ENCODE measurements at regions not wholly inside any gene's neighbourhood (a gene's known extent, or its start where the extent isn't known, plus 50 kb on each side); places are given as distances from the start of the nearest gene placed in this dataset.

DNA sequence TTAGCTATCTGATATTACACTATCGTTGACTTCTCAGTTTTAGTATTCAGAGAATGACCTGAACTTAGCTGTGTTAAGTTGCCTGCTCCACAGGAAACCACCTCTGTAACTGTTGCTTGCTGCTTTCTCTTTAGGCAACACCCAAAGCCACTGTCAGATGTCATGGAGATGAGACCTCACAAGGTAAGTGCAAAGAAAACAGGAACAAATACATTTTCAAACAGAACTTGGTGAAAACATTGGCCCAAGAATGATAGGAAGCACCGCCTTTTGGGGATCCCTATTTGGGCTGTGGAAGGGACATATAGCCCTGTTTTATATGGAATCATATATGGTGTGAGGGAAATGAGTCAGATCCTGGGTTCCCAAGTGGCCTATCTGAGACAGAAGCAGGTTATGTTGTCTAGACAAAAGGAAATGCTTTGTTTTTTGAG, 143.4 kb downstream of the UBE2E3 start:
- no peak overlapping the region for H3K27ac ChIP-seq
- H4K20me1 ChIP-seq (ENCODE audit: low read depth): no peaks in the 10 kb centered on the region
- H3K27me3 ChIP-seq: no peaks in the 10 kb centered on the region
- Mint-ChIP-seq H3K27me3 (ENCODE audit: insufficient read depth, low read depth) (no peaks in the 10 kb centered on the region), H3K4me1 (peaks cover 3% of the 10 kb centered on the region), H3K36me3 (no peaks in the 10 kb centered on the region), H3K9me3 (no peaks in the 10 kb centered on the region), H3K4me3 (no peak overlapping the region), H3K27ac (no peak overlapping the region)
- DNase-seq (ENCODE audit: low spot score): no peak
- no peaks in the 10 kb centered on the region for H3K36me3 ChIP-seq
- H3K4me2 ChIP-seq: no peak overlapping the region
- TF ChIP-seq, protein P1, sequence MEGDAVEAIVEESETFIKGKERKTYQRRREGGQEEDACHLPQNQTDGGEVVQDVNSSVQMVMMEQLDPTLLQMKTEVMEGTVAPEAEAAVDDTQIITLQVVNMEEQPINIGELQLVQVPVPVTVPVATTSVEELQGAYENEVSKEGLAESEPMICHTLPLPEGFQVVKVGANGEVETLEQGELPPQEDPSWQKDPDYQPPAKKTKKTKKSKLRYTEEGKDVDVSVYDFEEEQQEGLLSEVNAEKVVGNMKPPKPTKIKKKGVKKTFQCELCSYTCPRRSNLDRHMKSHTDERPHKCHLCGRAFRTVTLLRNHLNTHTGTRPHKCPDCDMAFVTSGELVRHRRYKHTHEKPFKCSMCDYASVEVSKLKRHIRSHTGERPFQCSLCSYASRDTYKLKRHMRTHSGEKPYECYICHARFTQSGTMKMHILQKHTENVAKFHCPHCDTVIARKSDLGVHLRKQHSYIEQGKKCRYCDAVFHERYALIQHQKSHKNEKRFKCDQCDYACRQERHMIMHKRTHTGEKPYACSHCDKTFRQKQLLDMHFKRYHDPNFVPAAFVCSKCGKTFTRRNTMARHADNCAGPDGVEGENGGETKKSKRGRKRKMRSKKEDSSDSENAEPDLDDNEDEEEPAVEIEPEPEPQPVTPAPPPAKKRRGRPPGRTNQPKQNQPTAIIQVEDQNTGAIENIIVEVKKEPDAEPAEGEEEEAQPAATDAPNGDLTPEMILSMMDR (IDR thresholded peaks at IDR 0.05): no peak
- no peak for TF ChIP-seq EZH2phosphoT487 (IDR thresholded peaks at IDR 0.05)
- no peak for TF ChIP-seq EZH2 (IDR thresholded peaks at IDR 0.05)
- no peaks in the 10 kb centered on the region for H3K9me3 ChIP-seq (ENCODE audit: low read depth)
- no peak overlapping the region for H3K4me3 ChIP-seq
- no peak overlapping the region for H3K9ac ChIP-seq
- H3F3A ChIP-seq (ENCODE audit: low read depth): peaks cover 5% of the 10 kb centered on the region
- no peaks in the 10 kb centered on the region for H3K79me2 ChIP-seq (ENCODE audit: low read depth)
- H3K4me1 ChIP-seq: no peaks in the 10 kb centered on the region
- H2AFZ ChIP-seq (replicated peaks): no peak overlapping the region

DNA sequence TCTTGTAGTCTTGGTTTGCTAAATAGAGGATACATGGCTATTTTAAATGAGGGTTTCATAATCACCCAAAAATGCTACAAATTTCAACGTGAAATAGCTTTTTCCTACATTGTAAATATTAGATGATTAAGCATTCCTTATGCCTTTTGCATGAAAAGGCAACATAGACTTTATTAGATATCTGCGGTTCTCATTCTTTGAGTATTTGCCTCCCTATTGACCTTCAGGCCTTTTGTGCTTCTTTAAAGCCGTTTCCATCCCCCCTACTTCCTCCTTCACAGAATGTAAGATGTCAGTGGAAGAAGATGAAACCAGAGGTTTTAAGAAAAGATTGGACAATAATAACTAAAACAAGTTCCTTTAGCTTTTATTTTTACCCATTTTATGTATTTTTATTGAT, 144.1 kb downstream of the UBE2E3 start:
- H3K27ac ChIP-seq: no peak overlapping the region
- H3K27ac Mint-ChIP-seq: no peak overlapping the region
- peaks cover 3% of the 10 kb centered on the region for H3K4me1 Mint-ChIP-seq

DNA sequence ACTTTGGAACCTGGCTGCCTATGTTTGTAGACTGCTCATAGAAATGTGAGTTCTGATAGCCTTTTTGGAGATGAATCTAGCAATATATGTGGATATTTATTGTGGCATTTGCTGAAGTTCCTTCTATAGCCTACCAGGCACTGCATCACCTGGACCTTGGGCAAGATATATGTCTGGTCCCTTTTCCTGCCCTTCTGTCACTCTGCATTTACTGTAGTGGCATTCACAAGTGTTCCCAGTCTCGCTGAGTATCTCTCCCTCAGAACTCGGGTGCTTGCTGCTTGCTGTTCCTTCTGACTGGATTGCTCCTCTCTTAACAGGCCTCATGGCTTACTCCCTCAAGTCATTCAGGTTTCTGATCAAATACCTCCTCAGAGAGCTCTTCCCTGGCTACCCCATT, 145.0 kb downstream of the UBE2E3 start:
- H3K9me3 Mint-ChIP-seq: no peaks in the 10 kb centered on the region
- no peak overlapping the region for H2AFZ ChIP-seq (replicated peaks)
- H3K36me3 ChIP-seq: no peaks in the 10 kb centered on the region
- no peaks in the 10 kb centered on the region for H3K36me3 Mint-ChIP-seq
- no peaks in the 10 kb centered on the region for H3K79me2 ChIP-seq (ENCODE audit: low read depth)
- no peak overlapping the region for H3K4me2 ChIP-seq
- no peaks in the 10 kb centered on the region for H3K4me1 ChIP-seq
- H3K4me1 Mint-ChIP-seq: peaks cover 3% of the 10 kb centered on the region
- no peaks in the 10 kb centered on the region for H4K20me1 ChIP-seq (ENCODE audit: low read depth)
- no peak overlapping the region for H3K27ac ChIP-seq
- TF ChIP-seq EZH2phosphoT487 (IDR thresholded peaks at IDR 0.05): no peak
- no peak overlapping the region for H3K27ac Mint-ChIP-seq
- H3K9me3 ChIP-seq (ENCODE audit: low read depth): no peaks in the 10 kb centered on the region
- no peak overlapping the region for H3K4me3 ChIP-seq
- H3F3A ChIP-seq (ENCODE audit: low read depth): peaks cover 5% of the 10 kb centered on the region
- H3K4me3 Mint-ChIP-seq: no peak overlapping the region
- no peaks in the 10 kb centered on the region for H3K27me3 ChIP-seq
- no peak for DNase-seq (ENCODE audit: low spot score)
- H3K27me3 Mint-ChIP-seq (ENCODE audit: insufficient read depth, low read depth): no peaks in the 10 kb centered on the region
- H3K9ac ChIP-seq: no peak overlapping the region

More for the DNA sequence above, 144.1 kb downstream of the UBE2E3 start:
- Mint-ChIP-seq H3K27me3 (ENCODE audit: insufficient read depth, low read depth) (no peaks in the 10 kb centered on the region), H3K4me3 (no peak overlapping the region), H3K9me3 (no peaks in the 10 kb centered on the region), H3K36me3 (no peaks in the 10 kb centered on the region)
- Histone ChIP-seq H3K27me3 (no peaks in the 10 kb centered on the region), H3K79me2 (ENCODE audit: low read depth) (no peaks in the 10 kb centered on the region), H3K9ac (no peak overlapping the region), H3K4me3 (no peak overlapping the region), H3K36me3 (no peaks in the 10 kb centered on the region), H3K9me3 (ENCODE audit: low read depth) (no peaks in the 10 kb centered on the region), H4K20me1 (ENCODE audit: low read depth) (no peaks in the 10 kb centered on the region), H2AFZ (replicated peaks) (no peak overlapping the region), H3F3A (ENCODE audit: low read depth) (peaks cover 5% of the 10 kb centered on the region), H3K4me1 (no peaks in the 10 kb centered on the region), H3K4me2 (no peak overlapping the region)
- no peak for DNase-seq (ENCODE audit: low spot score)
- TF ChIP-seq EZH2phosphoT487 (IDR thresholded peaks at IDR 0.05): no peak
- no peak for TF ChIP-seq EZH2 (IDR thresholded peaks at IDR 0.05)
- TF ChIP-seq, protein P1 (IDR thresholded peaks at IDR 0.05): no peak

DNA sequence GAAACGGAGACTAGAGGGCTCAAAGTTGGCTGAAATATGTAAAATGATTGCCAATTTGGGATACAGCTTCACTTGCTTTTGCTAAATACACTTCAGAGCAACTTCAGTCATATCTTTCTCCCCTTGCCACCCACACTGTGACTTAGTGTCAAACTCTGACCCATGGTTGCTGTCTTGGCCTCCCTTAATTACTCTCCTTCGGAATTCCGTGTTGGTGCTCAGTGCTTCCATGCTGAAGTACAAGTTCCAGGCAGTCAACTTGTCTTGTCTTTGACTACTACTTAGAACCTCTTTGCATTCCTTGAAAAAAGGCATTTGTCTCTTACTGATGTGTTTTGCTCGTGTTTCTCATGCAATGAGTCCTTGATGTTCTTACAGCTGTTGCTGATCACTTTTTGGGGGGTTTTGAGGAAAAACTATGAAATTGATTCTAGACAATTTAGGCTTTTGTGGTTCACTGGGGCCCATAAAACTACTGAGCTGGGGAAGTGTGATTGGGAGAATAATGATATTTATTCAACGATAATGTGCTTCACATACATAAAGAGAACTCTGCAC, 146.0 kb downstream of the UBE2E3 start:
- Histone ChIP-seq H3F3A (ENCODE audit: low read depth) (peaks cover 5% of the 10 kb centered on the region), H3K27ac (no peak overlapping the region), H3K79me2 (ENCODE audit: low read depth) (no peaks in the 10 kb centered on the region), H3K36me3 (no peaks in the 10 kb centered on the region), H2AFZ (replicated peaks) (no peak overlapping the region), H3K4me3 (no peak overlapping the region), H3K4me2 (no peak overlapping the region), H3K27me3 (no peaks in the 10 kb centered on the region), H4K20me1 (ENCODE audit: low read depth) (no peaks in the 10 kb centered on the region), H3K9me3 (ENCODE audit: low read depth) (no peaks in the 10 kb centered on the region), H3K4me1 (no peaks in the 10 kb centered on the region), H3K9ac (no peak overlapping the region)
- Mint-ChIP-seq H3K27me3 (ENCODE audit: insufficient read depth, low read depth) (no peaks in the 10 kb centered on the region), H3K4me3 (no peak overlapping the region), H3K4me1 (peaks cover 3% of the 10 kb centered on the region), H3K9me3 (no peaks in the 10 kb centered on the region), H3K27ac (no peak overlapping the region), H3K36me3 (no peaks in the 10 kb centered on the region)
- TF ChIP-seq, protein P1 (IDR thresholded peaks at IDR 0.05): no peak
- no peak for TF ChIP-seq EZH2 (IDR thresholded peaks at IDR 0.05)
- TF ChIP-seq EZH2phosphoT487 (IDR thresholded peaks at IDR 0.05): no peak
- DNase-seq (ENCODE audit: low spot score): no peak

Data from neural progenitor cell (in vitro differentiated cells).